SK-N-SH (cell line): ENCODE measurements at regions not wholly inside any gene's neighbourhood (a gene's known extent, or its start where the extent isn't known, plus 50 kb on each side); places are given as distances from the start of the nearest gene placed in this dataset.

ENCODE experiments used
- EP300 ChIP-seq, 2 experiments: IDR thresholded peaks; 2 replicates each; pipeline versions ENCODE4 v1.4.0 to v1.6.1; 2012; ENCODE audit warnings: borderline replicate concordance in 1 of 2, low read depth in 1 of 2, low read length in 1 of 2
- EZH2phosphoT487 ChIP-seq: fragments of 200-600 bp; sonication (generic); IDR thresholded peaks from 2 replicates; pipeline ENCODE4 v1.6.1; 2017; ENCODE audit warnings: low read depth, mixed run types, mild to moderate bottlenecking, antibody characterized with exemption, moderate library complexity, borderline replicate concordance
- FOSL2 ChIP-seq: IDR thresholded peaks from 2 replicates; pipeline ENCODE4 v1.4.0; 2012; ENCODE audit warnings: low read depth, mild to moderate bottlenecking, moderate library complexity, borderline replicate concordance
- GABPA ChIP-seq: IDR thresholded peaks from 2 replicates; pipeline ENCODE4 v1.4.0; 2012; ENCODE audit warnings: low read depth, mild to moderate bottlenecking
- RAD21 ChIP-seq: IDR thresholded peaks from 2 replicates; pipeline ENCODE4 v1.6.1; 2012; ENCODE audit warnings: mild to moderate bottlenecking, low read length
- SMC3 ChIP-seq: IDR thresholded peaks from 2 replicates; pipeline ENCODE4 v1.6.1; 2012; ENCODE audit warnings: low read depth, low read length, improper control_type of control experiment
- YY1 ChIP-seq: IDR thresholded peaks from 2 replicates; pipeline ENCODE4 v1.4.0; 2012; ENCODE audit warnings: low read depth, mild to moderate bottlenecking
- TF ChIP-seq, protein P1 (sequence below): fragments of 200-600 bp; sonication (generic); IDR thresholded peaks from 2 replicates; pipeline ENCODE4 v1.6.1; 2017; ENCODE audit warnings: antibody characterized with exemption, mild to moderate bottlenecking, moderate library complexity
- TF ChIP-seq, protein P2 (sequence below): IDR thresholded peaks from 2 replicates; pipeline ENCODE4 v1.4.0; 2012; ENCODE audit warnings: low read depth, borderline replicate concordance
- TF ChIP-seq, protein P3 (sequence below): IDR thresholded peaks from 2 replicates; pipeline ENCODE4 v1.6.1; 2012; ENCODE audit warnings: mild to moderate bottlenecking, low read depth, low read length, moderate library complexity
- TF ChIP-seq, protein P4 (sequence below): IDR thresholded peaks from 2 replicates; pipeline ENCODE4 v1.4.0; 2012; ENCODE audit warnings: low read depth

DNA sequence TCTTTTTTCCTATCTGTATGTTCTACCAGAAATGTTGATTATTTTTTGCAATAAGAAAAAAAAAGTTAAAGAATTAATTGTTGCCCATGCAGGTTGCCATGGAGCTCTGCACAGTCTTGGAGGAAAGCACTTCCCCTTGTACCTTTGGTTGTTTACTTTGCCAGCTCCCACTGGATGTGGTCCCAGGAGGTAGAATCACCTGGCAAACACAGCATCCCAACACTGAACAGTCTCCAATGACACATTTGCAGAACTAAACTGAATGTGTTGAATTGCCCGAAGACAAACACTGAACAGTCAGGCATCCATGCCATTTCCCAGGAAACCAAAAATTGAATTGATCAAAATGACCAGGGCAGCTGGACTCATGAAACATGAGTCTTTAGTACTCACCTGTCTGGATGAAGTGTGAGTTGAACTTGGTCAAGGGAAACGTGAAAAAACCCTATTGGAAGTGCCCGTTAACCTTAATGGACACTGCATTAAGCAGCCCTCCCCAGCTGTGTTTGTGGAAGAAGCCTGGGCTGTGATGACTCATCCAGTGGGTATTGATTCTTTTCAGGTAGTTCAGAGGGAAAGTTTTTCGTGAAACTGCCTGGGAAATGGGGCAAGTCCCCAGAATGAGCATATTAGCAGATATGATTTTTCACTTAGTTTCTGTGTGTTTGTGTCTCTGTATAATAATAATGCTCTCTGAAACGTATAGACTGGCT, 284.7 kb upstream of the STT3B start:
- TF ChIP-seq, protein P1, sequence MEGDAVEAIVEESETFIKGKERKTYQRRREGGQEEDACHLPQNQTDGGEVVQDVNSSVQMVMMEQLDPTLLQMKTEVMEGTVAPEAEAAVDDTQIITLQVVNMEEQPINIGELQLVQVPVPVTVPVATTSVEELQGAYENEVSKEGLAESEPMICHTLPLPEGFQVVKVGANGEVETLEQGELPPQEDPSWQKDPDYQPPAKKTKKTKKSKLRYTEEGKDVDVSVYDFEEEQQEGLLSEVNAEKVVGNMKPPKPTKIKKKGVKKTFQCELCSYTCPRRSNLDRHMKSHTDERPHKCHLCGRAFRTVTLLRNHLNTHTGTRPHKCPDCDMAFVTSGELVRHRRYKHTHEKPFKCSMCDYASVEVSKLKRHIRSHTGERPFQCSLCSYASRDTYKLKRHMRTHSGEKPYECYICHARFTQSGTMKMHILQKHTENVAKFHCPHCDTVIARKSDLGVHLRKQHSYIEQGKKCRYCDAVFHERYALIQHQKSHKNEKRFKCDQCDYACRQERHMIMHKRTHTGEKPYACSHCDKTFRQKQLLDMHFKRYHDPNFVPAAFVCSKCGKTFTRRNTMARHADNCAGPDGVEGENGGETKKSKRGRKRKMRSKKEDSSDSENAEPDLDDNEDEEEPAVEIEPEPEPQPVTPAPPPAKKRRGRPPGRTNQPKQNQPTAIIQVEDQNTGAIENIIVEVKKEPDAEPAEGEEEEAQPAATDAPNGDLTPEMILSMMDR = no peak
- TF ChIP-seq EP300 (IDR thresholded peaks at IDR 0.05; ENCODE audit: borderline replicate concordance in 1 of 2, low read depth in 1 of 2, low read length in 1 of 2) = no peak
- TF ChIP-seq, protein P2, sequence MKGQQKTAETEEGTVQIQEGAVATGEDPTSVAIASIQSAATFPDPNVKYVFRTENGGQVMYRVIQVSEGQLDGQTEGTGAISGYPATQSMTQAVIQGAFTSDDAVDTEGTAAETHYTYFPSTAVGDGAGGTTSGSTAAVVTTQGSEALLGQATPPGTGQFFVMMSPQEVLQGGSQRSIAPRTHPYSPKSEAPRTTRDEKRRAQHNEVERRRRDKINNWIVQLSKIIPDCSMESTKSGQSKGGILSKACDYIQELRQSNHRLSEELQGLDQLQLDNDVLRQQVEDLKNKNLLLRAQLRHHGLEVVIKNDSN = no peak
- TF ChIP-seq, protein P3, sequence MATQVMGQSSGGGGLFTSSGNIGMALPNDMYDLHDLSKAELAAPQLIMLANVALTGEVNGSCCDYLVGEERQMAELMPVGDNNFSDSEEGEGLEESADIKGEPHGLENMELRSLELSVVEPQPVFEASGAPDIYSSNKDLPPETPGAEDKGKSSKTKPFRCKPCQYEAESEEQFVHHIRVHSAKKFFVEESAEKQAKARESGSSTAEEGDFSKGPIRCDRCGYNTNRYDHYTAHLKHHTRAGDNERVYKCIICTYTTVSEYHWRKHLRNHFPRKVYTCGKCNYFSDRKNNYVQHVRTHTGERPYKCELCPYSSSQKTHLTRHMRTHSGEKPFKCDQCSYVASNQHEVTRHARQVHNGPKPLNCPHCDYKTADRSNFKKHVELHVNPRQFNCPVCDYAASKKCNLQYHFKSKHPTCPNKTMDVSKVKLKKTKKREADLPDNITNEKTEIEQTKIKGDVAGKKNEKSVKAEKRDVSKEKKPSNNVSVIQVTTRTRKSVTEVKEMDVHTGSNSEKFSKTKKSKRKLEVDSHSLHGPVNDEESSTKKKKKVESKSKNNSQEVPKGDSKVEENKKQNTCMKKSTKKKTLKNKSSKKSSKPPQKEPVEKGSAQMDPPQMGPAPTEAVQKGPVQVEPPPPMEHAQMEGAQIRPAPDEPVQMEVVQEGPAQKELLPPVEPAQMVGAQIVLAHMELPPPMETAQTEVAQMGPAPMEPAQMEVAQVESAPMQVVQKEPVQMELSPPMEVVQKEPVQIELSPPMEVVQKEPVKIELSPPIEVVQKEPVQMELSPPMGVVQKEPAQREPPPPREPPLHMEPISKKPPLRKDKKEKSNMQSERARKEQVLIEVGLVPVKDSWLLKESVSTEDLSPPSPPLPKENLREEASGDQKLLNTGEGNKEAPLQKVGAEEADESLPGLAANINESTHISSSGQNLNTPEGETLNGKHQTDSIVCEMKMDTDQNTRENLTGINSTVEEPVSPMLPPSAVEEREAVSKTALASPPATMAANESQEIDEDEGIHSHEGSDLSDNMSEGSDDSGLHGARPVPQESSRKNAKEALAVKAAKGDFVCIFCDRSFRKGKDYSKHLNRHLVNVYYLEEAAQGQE = no peak
- TF ChIP-seq FOSL2 = no peak
- TF ChIP-seq GABPA = no peak
- TF ChIP-seq EZH2phosphoT487 = no peak
- TF ChIP-seq, protein P4, sequence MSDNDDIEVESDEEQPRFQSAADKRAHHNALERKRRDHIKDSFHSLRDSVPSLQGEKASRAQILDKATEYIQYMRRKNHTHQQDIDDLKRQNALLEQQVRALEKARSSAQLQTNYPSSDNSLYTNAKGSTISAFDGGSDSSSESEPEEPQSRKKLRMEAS = no peak
- TF ChIP-seq YY1 = no peak
- no peak for TF ChIP-seq SMC3
- no peak for TF ChIP-seq RAD21
